ENCODE measurements at regions not wholly inside any gene's neighbourhood (a gene's known extent, or its start where the extent isn't known, plus 50 kb on each side); places are given as distances from the start of the nearest gene placed in this dataset.
"Not testable (repeated sequence)": the region's sequence is repeated elsewhere in the genome, so short reads cannot be mapped to it uniquely, and the experiment has no call there.

- H3K4me1 Mint-ChIP-seq, result no peaks in the 10 kb centered on the region
- H3K27ac Mint-ChIP-seq, result no peak overlapping the region
- no peaks in the 10 kb centered on the region for H3K36me3 Mint-ChIP-seq
- no peaks in the 10 kb centered on the region for H3K9me3 Mint-ChIP-seq
- no peak overlapping the region for H3K4me3 Mint-ChIP-seq
- peaks cover 1% of the 10 kb centered on the region for H3K27me3 Mint-ChIP-seq
Measured at GRCh38 chrX:47302396-47302795, 68.0 kb upstream of the ZNF157 start.

DNA sequence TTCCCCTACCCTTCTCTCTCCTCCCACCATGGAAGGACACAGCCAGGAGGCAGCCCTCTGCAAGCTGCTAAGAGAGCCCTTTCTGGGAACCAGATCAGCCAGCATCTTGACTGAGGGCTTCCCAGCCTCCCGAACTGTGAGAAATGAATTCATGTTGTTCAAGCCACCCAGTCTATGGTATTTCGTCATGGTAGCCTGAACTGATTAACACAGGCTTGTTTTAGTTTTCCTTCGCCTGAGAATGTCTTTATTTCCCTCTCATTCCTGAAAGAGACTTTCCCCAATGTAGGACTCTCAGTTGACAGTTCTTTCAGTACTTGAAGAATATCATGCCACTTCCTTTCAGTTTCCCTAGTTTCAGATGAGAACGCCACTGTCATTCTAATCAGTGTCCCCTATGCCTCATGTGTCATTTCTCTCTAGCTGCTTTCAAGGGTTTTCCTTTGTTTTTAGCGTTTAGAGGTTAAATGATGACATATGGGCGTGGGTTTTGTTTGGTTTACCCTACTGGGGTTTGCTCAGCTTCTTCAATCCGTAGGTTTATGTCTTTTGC, 63.8 kb upstream of the ZNF157 start:
- not testable (repeated sequence) for H3K9me3 Mint-ChIP-seq, H3K36me3 Mint-ChIP-seq, H3K27me3 Mint-ChIP-seq, H3K4me1 Mint-ChIP-seq, H3K27ac Mint-ChIP-seq
- peak overlapping the region in 1 of 4 donors; percentile 11 for H3K4me3 Mint-ChIP-seq

GRCh38 chrX:47311932-47312774, 58.2 kb upstream of the ZNF157 start:
- Mint-ChIP-seq H3K27me3 (peaks cover 13% of the 10 kb centered on the region), H3K27ac (no peak overlapping the region), H3K36me3 (no peaks in the 10 kb centered on the region), H3K4me1 (peaks cover 0 to 1% (median 0%) of the 10 kb centered on the region in 3 donors), H3K9me3 (peaks cover 0 to 1% (median 0%) of the 10 kb centered on the region in 3 donors), H3K4me3 (no peak overlapping the region)

GRCh38 chrX:47313056-47313455, 57.3 kb upstream of the ZNF157 start:
- no peaks in the 10 kb centered on the region for H3K36me3 Mint-ChIP-seq
- H3K4me1 Mint-ChIP-seq, result peaks cover 0 to 1% (median 0%) of the 10 kb centered on the region in 3 donors
- H3K27ac Mint-ChIP-seq, result no peak overlapping the region
- H3K4me3 Mint-ChIP-seq, result no peak overlapping the region
- H3K27me3 Mint-ChIP-seq, result peaks cover 13% of the 10 kb centered on the region
- peaks cover 0 to 1% (median 0%) of the 10 kb centered on the region in 3 donors for H3K9me3 Mint-ChIP-seq

DNA sequence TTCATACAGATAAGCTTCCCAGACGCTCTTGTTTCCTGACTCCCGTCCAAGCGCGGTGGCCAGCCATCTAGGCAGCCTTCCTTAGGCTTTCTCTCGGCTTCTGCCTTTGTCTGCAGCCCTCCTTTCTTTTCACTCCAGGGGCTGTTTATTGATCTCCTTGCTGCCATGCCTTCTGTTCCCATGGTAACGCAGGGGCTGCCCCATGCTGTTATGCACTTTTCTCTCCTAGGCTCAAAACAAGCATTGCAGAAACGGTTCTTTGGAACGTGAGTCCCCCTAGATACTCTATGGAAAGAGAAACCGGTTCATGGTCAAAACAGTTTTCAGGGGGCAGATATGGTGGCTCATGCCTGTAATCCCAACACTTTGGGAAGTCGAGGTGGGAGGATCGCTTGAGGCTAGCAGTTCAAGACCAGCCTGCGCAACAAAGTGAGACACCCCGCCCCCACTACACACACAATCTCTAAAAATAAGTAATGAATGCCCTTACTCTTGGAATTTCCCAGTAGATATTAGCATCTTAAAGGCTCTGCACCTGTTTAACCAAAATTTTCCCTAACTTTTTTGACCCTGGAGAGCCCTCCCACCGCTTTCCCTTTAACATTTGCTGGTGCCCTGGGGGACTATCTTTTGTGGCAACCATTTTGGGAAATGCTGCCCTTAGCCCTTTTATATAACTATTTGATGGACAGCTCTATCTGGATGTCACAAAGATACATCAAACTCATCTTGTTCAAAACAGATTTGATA, 53.9 kb upstream of the ZNF157 start:
- Mint-ChIP-seq H3K36me3 (no peaks in the 10 kb centered on the region), H3K4me3 (no peak overlapping the region)

More for the DNA sequence above, 53.9 kb upstream of the ZNF157 start:
- peaks cover 13% of the 10 kb centered on the region for H3K27me3 Mint-ChIP-seq
- no peak overlapping the region for H3K27ac Mint-ChIP-seq
- H3K4me1 Mint-ChIP-seq, result peaks cover 0 to 1% (median 0%) of the 10 kb centered on the region in 3 donors
- H3K9me3 Mint-ChIP-seq, result peaks cover 0 to 1% (median 0%) of the 10 kb centered on the region in 3 donors

Data from IgD-negative memory B cell (primary cell).